ENCODE measurements at regions not wholly inside any gene's neighbourhood (a gene's known extent, or its start where the extent isn't known, plus 50 kb on each side); places are given as distances from the start of the nearest gene placed in this dataset.

DNA sequence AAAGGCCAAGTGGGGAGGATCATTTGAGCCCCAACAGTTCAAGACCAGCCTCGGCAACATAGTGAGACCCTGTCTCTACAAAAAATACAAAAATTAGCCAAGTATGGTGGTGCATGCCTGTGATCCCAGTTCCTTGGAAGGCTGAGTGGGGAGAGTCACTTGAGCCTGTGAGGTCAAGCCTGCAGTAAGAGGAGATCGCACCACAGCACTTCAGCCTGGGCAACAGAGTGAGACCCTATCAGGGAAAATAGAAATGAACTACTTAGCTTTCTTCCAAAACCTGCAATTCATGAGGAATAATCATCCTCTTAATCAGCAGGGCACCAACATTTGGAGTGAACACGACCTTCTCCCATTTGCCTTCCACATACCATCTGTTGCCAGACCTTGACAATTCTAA is 96.1 kb downstream of the OR2K2 start:
- TF ChIP-seq CTCF (conservative IDR thresholded peaks at IDR 0.05) (no peak), ZFX (IDR thresholded peaks at IDR 0.05) (no peak)

Measured in C4-2B (cell line).